Activated CD4-positive, alpha-beta memory T cell treated with anti-CD3 and anti-CD28 coated beads, Interleukin-2, amount 10 ng/mL, durations not matched to agents 7 days and 5 days (primary cell): ENCODE measurements at regions not wholly inside any gene's neighbourhood (a gene's known extent, or its start where the extent isn't known, plus 50 kb on each side); places are given as distances from the start of the nearest gene placed in this dataset.
"Not testable (repeated sequence)": the region's sequence is repeated elsewhere in the genome, so short reads cannot be mapped to it uniquely, and the experiment has no call there.

ENCODE experiments used
- CTCF ChIA-PET: fragments of 350-600 bp; sonication (Branson Sonifier 250); formaldehyde crosslinking; loops from one replicate; lab custom pipeline; 2021; ENCODE audit warnings: antibody characterized with exemption, inconsistent platforms; lab: Charles Lee
- POLR2A ChIA-PET: fragments of 350-600 bp; sonication (Branson Sonifier 250); formaldehyde crosslinking; loops from one replicate; lab custom pipeline; 2021; ENCODE audit warnings: antibody characterized with exemption; lab: Charles Lee
- DNase-seq: peaks from one replicate; pipeline ENCODE4 v3.0.0-alpha.2; 2020
- H3K27ac Mint-ChIP-seq: one replicate; pipeline ENCODE4 v1.8.0; 2021; ENCODE audit warnings: mild to moderate bottlenecking, mixed read lengths
- H3K27me3 Mint-ChIP-seq: one replicate; pipeline ENCODE4 v1.8.0; 2021; ENCODE audit warnings: mixed read lengths
- H3K36me3 Mint-ChIP-seq: one replicate; pipeline ENCODE4 v1.8.0; 2021; ENCODE audit warnings: low read depth, mixed read lengths
- H3K4me1 Mint-ChIP-seq: one replicate; pipeline ENCODE4 v1.8.0; 2021; ENCODE audit warnings: mixed read lengths
- H3K4me3 Mint-ChIP-seq: one replicate; pipeline ENCODE4 v1.8.0; 2021; ENCODE audit warnings: mild to moderate bottlenecking, mixed read lengths
- H3K9me3 Mint-ChIP-seq: one replicate; pipeline ENCODE4 v1.8.0; 2021; ENCODE audit warnings: mixed read lengths

GRCh38 chr9:82891321-82891720, 171.6 kb downstream of the RASEF start:
- DNase-seq = no peak
- ChIA-PET CTCF (no interaction called here), POLR2A (no interaction called here)
- Mint-ChIP-seq H3K9me3 (no peaks in the 10 kb centered on the region), H3K27me3 (no peaks in the 10 kb centered on the region), H3K4me1 (no peaks in the 10 kb centered on the region), H3K4me3 (no peak overlapping the region), H3K36me3 (no peaks in the 10 kb centered on the region), H3K27ac (no peak overlapping the region)

GRCh38 chr9:82893549-82893948, 169.4 kb downstream of the RASEF start:
- ChIA-PET POLR2A (no interaction called here), CTCF (no interaction called here)
- Mint-ChIP-seq H3K4me1 (no peaks in the 10 kb centered on the region), H3K4me3 (no peak overlapping the region), H3K9me3 (no peaks in the 10 kb centered on the region), H3K27me3 (no peaks in the 10 kb centered on the region), H3K36me3 (no peaks in the 10 kb centered on the region), H3K27ac (no peak overlapping the region)
- no peak for DNase-seq

GRCh38 chr9:82894548-82894947, 168.4 kb downstream of the RASEF start:
- Mint-ChIP-seq H3K27ac (no peak overlapping the region), H3K27me3 (no peaks in the 10 kb centered on the region), H3K9me3 (no peaks in the 10 kb centered on the region), H3K4me1 (no peaks in the 10 kb centered on the region), H3K4me3 (no peak overlapping the region), H3K36me3 (no peaks in the 10 kb centered on the region)
- DNase-seq = no peak
- ChIA-PET CTCF (no interaction called here), POLR2A (no interaction called here)

- H3K36me3 Mint-ChIP-seq = no peaks in the 10 kb centered on the region
- no peaks in the 10 kb centered on the region for H3K27me3 Mint-ChIP-seq
- ChIA-PET POLR2A (no interaction called here), CTCF (no interaction called here)
- no peak overlapping the region for H3K27ac Mint-ChIP-seq
- no peak overlapping the region for H3K4me3 Mint-ChIP-seq
- H3K4me1 Mint-ChIP-seq = no peaks in the 10 kb centered on the region
- DNase-seq = no peak
- H3K9me3 Mint-ChIP-seq = no peaks in the 10 kb centered on the region
Measured at GRCh38 chr9:82894961-82895821, 167.8 kb downstream of the RASEF start.

- Mint-ChIP-seq H3K27ac (no peak overlapping the region), H3K4me3 (no peak overlapping the region), H3K36me3 (no peaks in the 10 kb centered on the region), H3K9me3 (no peaks in the 10 kb centered on the region), H3K27me3 (no peaks in the 10 kb centered on the region), H3K4me1 (no peaks in the 10 kb centered on the region)
- CTCF ChIA-PET = no interaction called here
- POLR2A ChIA-PET = no interaction called here
- DNase-seq = no peak
Measured at GRCh38 chr9:82895822-82896110, 167.2 kb downstream of the RASEF start.

- DNase-seq = no peak
- no peaks in the 10 kb centered on the region for H3K4me1 Mint-ChIP-seq
Measured at GRCh38 chr9:82903503-82903902, 159.4 kb downstream of the RASEF start.

GRCh38 chr9:82911996-82912395, 150.9 kb downstream of the RASEF start:
- DNase-seq = no peak
- POLR2A ChIA-PET = no interaction called here
- Mint-ChIP-seq H3K4me1 (no peaks in the 10 kb centered on the region), H3K9me3 (peaks cover 11% of the 10 kb centered on the region), H3K4me3 (no peak overlapping the region), H3K27me3 (no peaks in the 10 kb centered on the region), H3K36me3 (no peaks in the 10 kb centered on the region), H3K27ac (no peak overlapping the region)
- CTCF ChIA-PET = no interaction called here

More at GRCh38 chr9:82903503-82903902, 159.4 kb downstream of the RASEF start:
- ChIA-PET POLR2A (no interaction called here), CTCF (no interaction called here)
- Mint-ChIP-seq H3K27ac (no peak overlapping the region), H3K4me3 (no peak overlapping the region), H3K9me3 (no peaks in the 10 kb centered on the region), H3K27me3 (no peaks in the 10 kb centered on the region), H3K36me3 (no peaks in the 10 kb centered on the region)

GRCh38 chr9:82912645-82913044, 150.3 kb downstream of the RASEF start:
- no peaks in the 10 kb centered on the region for H3K4me1 Mint-ChIP-seq
- no peak overlapping the region for H3K27ac Mint-ChIP-seq
- no peaks in the 10 kb centered on the region for H3K36me3 Mint-ChIP-seq
- H3K27me3 Mint-ChIP-seq = no peaks in the 10 kb centered on the region
- no peak for DNase-seq
- ChIA-PET CTCF (no interaction called here), POLR2A (no interaction called here)
- H3K9me3 Mint-ChIP-seq = peaks cover 14% of the 10 kb centered on the region
- no peak overlapping the region for H3K4me3 Mint-ChIP-seq

GRCh38 chr9:82916238-82916637, 146.7 kb downstream of the RASEF start:
- DNase-seq, H3K4me3 Mint-ChIP-seq, H3K27ac Mint-ChIP-seq, POLR2A ChIA-PET, H3K4me1 Mint-ChIP-seq, H3K27me3 Mint-ChIP-seq, H3K36me3 Mint-ChIP-seq, CTCF ChIA-PET: not testable (repeated sequence)
- peaks cover 14% of the 10 kb centered on the region for H3K9me3 Mint-ChIP-seq

- H3K36me3 Mint-ChIP-seq = no peaks in the 10 kb centered on the region
- no peaks in the 10 kb centered on the region for H3K27me3 Mint-ChIP-seq
- no peaks in the 10 kb centered on the region for H3K4me1 Mint-ChIP-seq
- H3K27ac Mint-ChIP-seq = no peak overlapping the region
- DNase-seq = no peak
- peaks cover 11% of the 10 kb centered on the region for H3K9me3 Mint-ChIP-seq
- POLR2A ChIA-PET = no interaction called here
- no peak overlapping the region for H3K4me3 Mint-ChIP-seq
- CTCF ChIA-PET = no interaction called here
Measured at GRCh38 chr9:82920154-82920553, 142.8 kb downstream of the RASEF start.

- POLR2A ChIA-PET = no interaction called here
- no peak for DNase-seq
- H3K4me3 Mint-ChIP-seq = no peak overlapping the region
- CTCF ChIA-PET = no interaction called here
- H3K36me3 Mint-ChIP-seq = no peaks in the 10 kb centered on the region
- no peak overlapping the region for H3K27ac Mint-ChIP-seq
- no peaks in the 10 kb centered on the region for H3K9me3 Mint-ChIP-seq
- no peaks in the 10 kb centered on the region for H3K27me3 Mint-ChIP-seq
- no peaks in the 10 kb centered on the region for H3K4me1 Mint-ChIP-seq
Measured at GRCh38 chr9:82922686-82923085, 140.3 kb downstream of the RASEF start.

GRCh38 chr9:82923092-82923911, 139.6 kb downstream of the RASEF start:
- Mint-ChIP-seq H3K27ac (no peak overlapping the region), H3K36me3 (no peaks in the 10 kb centered on the region), H3K27me3 (no peaks in the 10 kb centered on the region), H3K9me3 (no peaks in the 10 kb centered on the region), H3K4me3 (no peak overlapping the region), H3K4me1 (no peaks in the 10 kb centered on the region)
- CTCF ChIA-PET = no interaction called here
- POLR2A ChIA-PET = no interaction called here
- no peak for DNase-seq

- ChIA-PET CTCF (no interaction called here), POLR2A (no interaction called here)
- Mint-ChIP-seq H3K9me3 (no peaks in the 10 kb centered on the region), H3K4me3 (no peak overlapping the region), H3K4me1 (no peaks in the 10 kb centered on the region), H3K27ac (no peak overlapping the region), H3K27me3 (no peaks in the 10 kb centered on the region), H3K36me3 (no peaks in the 10 kb centered on the region)
- DNase-seq = no peak
Measured at GRCh38 chr9:82923912-82924605, 138.9 kb downstream of the RASEF start.
